ENCODE measurements at regions not wholly inside any gene's neighbourhood (a gene's known extent, or its start where the extent isn't known, plus 50 kb on each side); places are given as distances from the start of the nearest gene placed in this dataset.

GRCh38 chr2:8246137-8246536 is 435.7 kb upstream of the ID2 start:
- no peak overlapping the region for H3K4ac ChIP-seq (ENCODE audit: low read depth, low read length)
- no peaks in the 10 kb centered on the region for H3K27me3 ChIP-seq (ENCODE audit: insufficient read depth, low read length)
- Mint-ChIP-seq H3K9me3 (peaks cover 34 to 41% of the 10 kb centered on the region in 2 experiments), H3K36me3 (ENCODE audit: insufficient read depth in 1 of 3, low read depth in 3 of 3) (peaks cover 16 to 39% (median 27%) of the 10 kb centered on the region in 3 experiments), H3K4me3 (no peak overlapping the region), H3K27me3 (ENCODE audit: low read depth) (no peaks in the 10 kb centered on the region; the same call in 1 of the 2 replicates), H3K4me1 (peaks cover 0 to 10% of the 10 kb centered on the region in 2 experiments; a peak in 1 of 4 replicates), H3K27ac (peak overlapping the region in 2 of 3 experiments; percentile 40 to 57; a peak in 1 of 7 replicates)
- peak; percentile 2 for DNase-seq
- no CpG with 5 or more reads among the region's 3 CpGs for WGBS (ENCODE audit: extremely low coverage, insufficient read length, low lambda C conversion rate)
- H2BK120ac ChIP-seq (ENCODE audit: low read depth, low read length, poor library complexity, severe bottlenecking), result no peak overlapping the region
- H3K18ac ChIP-seq (ENCODE audit: insufficient read length, low read depth, low read length), result no peak overlapping the region
- H3K4me2 ChIP-seq (ENCODE audit: insufficient read depth, insufficient read length, low read length), result no peak overlapping the region
- H3K79me2 ChIP-seq (ENCODE audit: insufficient read depth, low read length), result no peaks in the 10 kb centered on the region
- no peak overlapping the region for H3K9ac ChIP-seq (ENCODE audit: extremely low read depth, insufficient read length, low read length)
- H4K5ac ChIP-seq (ENCODE audit: insufficient read length, low read depth, low read length), result no peak overlapping the region
- no peak overlapping the region for H2BK12ac ChIP-seq (ENCODE audit: insufficient read length, low read depth, low read length)
- no peak overlapping the region for H2BK5ac ChIP-seq (ENCODE audit: insufficient read length, low read length)
- no peak overlapping the region for H3K56ac ChIP-seq (ENCODE audit: insufficient read length, low read depth, low read length)
- H3K27ac ChIP-seq (ENCODE audit: insufficient read length, low read depth, low read length), result no peak overlapping the region
- H2BK15ac ChIP-seq (ENCODE audit: low read depth, low read length), result no peak overlapping the region
- H2AK5ac ChIP-seq (ENCODE audit: insufficient read length, low read length), result no peak overlapping the region
- H2BK20ac ChIP-seq (ENCODE audit: low read depth, low read length, poor library complexity, severe bottlenecking), result no peak overlapping the region
- H3K23me2 ChIP-seq (ENCODE audit: insufficient read length, low read depth, low read length, poor library complexity, severe bottlenecking), result no peaks in the 10 kb centered on the region
- no peak overlapping the region for H3K14ac ChIP-seq (ENCODE audit: insufficient read depth, low read length)
- H3K4me1 ChIP-seq (ENCODE audit: insufficient read depth, low read length), result no peaks in the 10 kb centered on the region
- H4K91ac ChIP-seq (ENCODE audit: insufficient read length, low read depth, low read length), result no peak overlapping the region
- H4K8ac ChIP-seq (replicated peaks; ENCODE audit: insufficient read length, low read depth, low read length), result no peak overlapping the region
- no peaks in the 10 kb centered on the region for H4K20me1 ChIP-seq (ENCODE audit: control insufficient read depth, insufficient read depth, insufficient read length)
- no peak overlapping the region for H3T11ph ChIP-seq (ENCODE audit: low read length)
- no peak overlapping the region for H2AFZ ChIP-seq (ENCODE audit: low read length)
- no peak overlapping the region for H3K23ac ChIP-seq (ENCODE audit: insufficient read length, low read depth, low read length)
- H3K79me1 ChIP-seq (ENCODE audit: insufficient read depth, low read depth, low read length, poor library complexity, severe bottlenecking), result no peaks in the 10 kb centered on the region
- no peak for TF ChIP-seq CTCF (conservative IDR thresholded peaks at IDR 0.05)
- H3K9me3 ChIP-seq (ENCODE audit: control insufficient read depth, low read depth, low read length), result no peaks in the 10 kb centered on the region

Measured in H9 (cell line).